OCI-LY1 (cell line): ENCODE measurements at regions not wholly inside any gene's neighbourhood (a gene's known extent, or its start where the extent isn't known, plus 50 kb on each side); places are given as distances from the start of the nearest gene placed in this dataset.

Experiments used
- EZH2 ChIP-seq: fragments of 200-600 bp; sonication (generic), shearing (Covaris generic); IDR thresholded peaks from 2 replicates; pipeline ENCODE4 v1.8.0; 2017; ENCODE audit warnings: borderline replicate concordance, mixed run types, mild to moderate bottlenecking, antibody characterized with exemption, low read length, moderate library complexity, mixed read lengths
- TF ChIP-seq, protein P1 (sequence below): fragments of 200-600 bp; sonication (generic), shearing (Covaris generic); IDR thresholded peaks from 2 replicates; pipeline ENCODE4 v1.5.1; 2017; ENCODE audit warnings: mild to moderate bottlenecking, antibody characterized with exemption, low read length, moderate library complexity, mixed read lengths

DNA sequence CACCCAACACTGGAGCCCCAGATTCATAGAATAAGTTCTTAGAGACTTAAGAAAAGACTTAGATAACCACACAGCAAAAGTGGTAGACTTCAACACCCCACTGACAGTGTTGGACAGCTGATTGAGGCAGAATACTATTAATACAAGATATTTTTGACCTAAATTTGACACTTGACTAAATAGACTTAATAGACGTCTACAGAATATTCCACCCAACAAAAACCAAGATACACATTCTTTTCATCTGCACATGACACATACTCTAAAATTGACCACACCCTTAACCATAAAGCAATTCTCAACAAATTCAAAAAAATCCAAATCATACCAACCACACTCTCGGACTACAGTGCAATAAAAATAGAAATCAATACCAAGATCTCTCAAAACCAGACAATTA, 179.8 kb upstream of the TPM1 start:
- TF ChIP-seq, protein P1, sequence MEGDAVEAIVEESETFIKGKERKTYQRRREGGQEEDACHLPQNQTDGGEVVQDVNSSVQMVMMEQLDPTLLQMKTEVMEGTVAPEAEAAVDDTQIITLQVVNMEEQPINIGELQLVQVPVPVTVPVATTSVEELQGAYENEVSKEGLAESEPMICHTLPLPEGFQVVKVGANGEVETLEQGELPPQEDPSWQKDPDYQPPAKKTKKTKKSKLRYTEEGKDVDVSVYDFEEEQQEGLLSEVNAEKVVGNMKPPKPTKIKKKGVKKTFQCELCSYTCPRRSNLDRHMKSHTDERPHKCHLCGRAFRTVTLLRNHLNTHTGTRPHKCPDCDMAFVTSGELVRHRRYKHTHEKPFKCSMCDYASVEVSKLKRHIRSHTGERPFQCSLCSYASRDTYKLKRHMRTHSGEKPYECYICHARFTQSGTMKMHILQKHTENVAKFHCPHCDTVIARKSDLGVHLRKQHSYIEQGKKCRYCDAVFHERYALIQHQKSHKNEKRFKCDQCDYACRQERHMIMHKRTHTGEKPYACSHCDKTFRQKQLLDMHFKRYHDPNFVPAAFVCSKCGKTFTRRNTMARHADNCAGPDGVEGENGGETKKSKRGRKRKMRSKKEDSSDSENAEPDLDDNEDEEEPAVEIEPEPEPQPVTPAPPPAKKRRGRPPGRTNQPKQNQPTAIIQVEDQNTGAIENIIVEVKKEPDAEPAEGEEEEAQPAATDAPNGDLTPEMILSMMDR, result no peak
- no peak for TF ChIP-seq EZH2
